CD4-positive, alpha-beta T cell treated with Interleukin-2 at 100 ng/mL for 4 hours (primary cell): ENCODE measurements at regions not wholly inside any gene's neighbourhood (a gene's known extent, or its start where the extent isn't known, plus 50 kb on each side); places are given as distances from the start of the nearest gene placed in this dataset.

Source experiments
- DNase-seq: peaks from one replicate; pipeline ENCODE4 v3.0.0-alpha.2; 2020; ENCODE audit warnings: low spot score

- peak; percentile 35 for DNase-seq
Measured at GRCh38 chr6:105991561-105992314, 94.4 kb upstream of the PRDM1 start.

GRCh38 chr6:105990151-105990550 is 96.0 kb upstream of the PRDM1 start:
- no peak for DNase-seq

- no peak for DNase-seq
Measured at GRCh38 chr6:105988812-105989577, 97.1 kb upstream of the PRDM1 start.

- no peak for DNase-seq
Measured at GRCh38 chr6:105988321-105988720, 97.8 kb upstream of the PRDM1 start.

GRCh38 chr6:105987516-105987915 is 98.6 kb upstream of the PRDM1 start:
- no peak for DNase-seq

GRCh38 chr6:105986998-105987397 is 99.1 kb upstream of the PRDM1 start:
- DNase-seq: no peak

GRCh38 chr6:105985816-105986632 is 100.1 kb upstream of the PRDM1 start:
- no peak for DNase-seq

- no peak for DNase-seq
Measured at GRCh38 chr6:105985098-105985815, 100.9 kb upstream of the PRDM1 start.

- no peak for DNase-seq
Measured at GRCh38 chr6:105983763-105984162, 102.4 kb upstream of the PRDM1 start.

GRCh38 chr6:105982761-105983540 is 103.2 kb upstream of the PRDM1 start:
- no peak for DNase-seq

- DNase-seq: no peak
Measured at GRCh38 chr6:105981888-105982358, 104.2 kb upstream of the PRDM1 start.

GRCh38 chr6:105981002-105981887 is 104.9 kb upstream of the PRDM1 start:
- DNase-seq: peak; percentile 42

- DNase-seq: no peak
Measured at GRCh38 chr6:105978974-105979373, 107.2 kb upstream of the PRDM1 start.

GRCh38 chr6:105977934-105978504 is 108.1 kb upstream of the PRDM1 start:
- no peak for DNase-seq

GRCh38 chr6:105974986-105975385 is 111.2 kb upstream of the PRDM1 start:
- no peak for DNase-seq

- no peak for DNase-seq
Measured at GRCh38 chr6:105972440-105972839, 113.7 kb upstream of the PRDM1 start.

GRCh38 chr6:105968603-105969333 is 117.4 kb upstream of the PRDM1 start:
- no peak for DNase-seq

GRCh38 chr6:105967917-105968602 is 118.1 kb upstream of the PRDM1 start:
- no peak for DNase-seq
